ENCODE measurements at regions not wholly inside any gene's neighbourhood (a gene's known extent, or its start where the extent isn't known, plus 50 kb on each side); places are given as distances from the start of the nearest gene placed in this dataset.
"Not testable (repeated sequence)": the region's sequence is repeated elsewhere in the genome, so short reads cannot be mapped to it uniquely, and the experiment has no call there.

- DNase-seq: no peak
Observed at GRCh38 chrX:117458243-117458968, 658.2 kb downstream of the KLHL13 start.

- no peak for DNase-seq
Observed at GRCh38 chrX:117455787-117456186, 660.8 kb downstream of the KLHL13 start.

GRCh38 chrX:117429501-117429900 is 687.1 kb downstream of the KLHL13 start:
- no peak for DNase-seq

GRCh38 chrX:117407449-117408150 is 709.0 kb downstream of the KLHL13 start:
- no peak for DNase-seq

- DNase-seq: no peak
Observed at GRCh38 chrX:117400839-117401238, 715.8 kb downstream of the KLHL13 start.

GRCh38 chrX:117400005-117400404 is 716.6 kb downstream of the KLHL13 start:
- no peak for DNase-seq

- DNase-seq: no peak
Observed at GRCh38 chrX:117397844-117398243, 718.8 kb downstream of the KLHL13 start.

GRCh38 chrX:117394506-117395070 is 722.0 kb downstream of the KLHL13 start:
- DNase-seq: not testable (repeated sequence)

- not testable (repeated sequence) for DNase-seq
Observed at GRCh38 chrX:117392360-117392759, 724.2 kb downstream of the KLHL13 start.

GRCh38 chrX:117376460-117376859 is 740.1 kb downstream of the KLHL13 start:
- no peak for DNase-seq

- no peak for DNase-seq
Observed at GRCh38 chrX:117335209-117335608, 781.4 kb downstream of the KLHL13 start.

- no peak for DNase-seq
Observed at GRCh38 chrX:117327373-117327772, 789.2 kb downstream of the KLHL13 start.

- no peak for DNase-seq
Observed at GRCh38 chrX:117325706-117326105, 790.9 kb downstream of the KLHL13 start.

GRCh38 chrX:117305168-117305766 is 811.3 kb downstream of the KLHL13 start:
- DNase-seq: no peak

- no peak for DNase-seq
Observed at GRCh38 chrX:117301086-117301485, 815.5 kb downstream of the KLHL13 start.

GRCh38 chrX:117291760-117292159 is 824.9 kb downstream of the KLHL13 start:
- DNase-seq: no peak

GRCh38 chrX:117274965-117275364 is 812.2 kb upstream of the CT83 start:
- DNase-seq: no peak
